Transverse colon (tissue), 4 donors: ENCODE measurements at regions not wholly inside any gene's neighbourhood (a gene's known extent, or its start where the extent isn't known, plus 50 kb on each side); places are given as distances from the start of the nearest gene placed in this dataset.

Source experiments
- CTCF ChIP-seq, 5 experiments: fragments of 200-600 bp in 3 of 5; fragments of 450-650 bp in 2 of 5; sonication (generic) in 3 of 5; IDR thresholded peaks; 1 replicate in 2 of 5; 2 replicates in 3 of 5; pipeline ENCODE4 v1.5.1; 2016 to 2017; ENCODE audit warnings: antibody characterized with exemption in 5 of 5, inconsistent platforms in 3 of 5, mild to moderate bottlenecking in 2 of 5, moderate library complexity in 1 of 5
- POLR2A ChIP-seq: fragments of 450-650 bp; IDR thresholded peaks from one replicate; pipeline ENCODE4 v1.6.1; 2016; ENCODE audit warnings: antibody characterized with exemption, mild to moderate bottlenecking, moderate library complexity
- POLR2AphosphoS5 ChIP-seq, 3 donors: sonication (generic); formaldehyde crosslinking; IDR thresholded peaks; one replicate each; pipeline ENCODE4 v1.6.1; 2016; ENCODE audit warnings: antibody characterized with exemption in 3 of 3

- no peak for TF ChIP-seq POLR2A
- TF ChIP-seq CTCF (IDR thresholded peaks at IDR 0.05): no peak
- TF ChIP-seq POLR2AphosphoS5 (IDR thresholded peaks at IDR 0.05): no peak
Observed at GRCh38 chr15:101541501-101542292, 52.2 kb upstream of the PCSK6 start.
